ENCODE measurements at regions not wholly inside any gene's neighbourhood (a gene's known extent, or its start where the extent isn't known, plus 50 kb on each side); places are given as distances from the start of the nearest gene placed in this dataset.

GRCh38 chr2:192899466-192899865 is 704.7 kb upstream of the TMEFF2 start:
- no peak for TF ChIP-seq CTCF (IDR thresholded peaks at IDR 0.05 in 2 of 3, conservative IDR thresholded peaks at IDR 0.05 in 1 of 3; ENCODE audit: borderline replicate concordance in 1 of 3, insufficient read depth in 1 of 3, low read depth in 2 of 3, low read length in 2 of 3)
- TF ChIP-seq POLR2A (IDR thresholded peaks at IDR 0.05; ENCODE audit: borderline replicate concordance, extremely low read depth, insufficient read depth, insufficient read length): no peak
- TF ChIP-seq EZH2phosphoT487 (IDR thresholded peaks at IDR 0.05; ENCODE audit: borderline replicate concordance): no peak
- no peak for TF ChIP-seq TCF7L2 (IDR thresholded peaks at IDR 0.05; ENCODE audit: borderline replicate concordance, extremely low read depth, insufficient read depth, insufficient read length)
- TF ChIP-seq EZH2 (IDR thresholded peaks at IDR 0.05): no peak
- no peak for TF ChIP-seq EGR1 (IDR thresholded peaks at IDR 0.05; ENCODE audit: low read depth)
- no peak for TF ChIP-seq CEBPB (IDR thresholded peaks at IDR 0.05; ENCODE audit: low read depth)
- TF ChIP-seq REST (IDR thresholded peaks at IDR 0.05; ENCODE audit: low read depth): no peak
- TF ChIP-seq MAX (IDR thresholded peaks at IDR 0.05): no peak

All from HCT116 (cell line).